ENCODE measurements at regions not wholly inside any gene's neighbourhood (a gene's known extent, or its start where the extent isn't known, plus 50 kb on each side); places are given as distances from the start of the nearest gene placed in this dataset.
"Not testable (repeated sequence)": the region's sequence is repeated elsewhere in the genome, so short reads cannot be mapped to it uniquely, and the experiment has no call there.

DNA sequence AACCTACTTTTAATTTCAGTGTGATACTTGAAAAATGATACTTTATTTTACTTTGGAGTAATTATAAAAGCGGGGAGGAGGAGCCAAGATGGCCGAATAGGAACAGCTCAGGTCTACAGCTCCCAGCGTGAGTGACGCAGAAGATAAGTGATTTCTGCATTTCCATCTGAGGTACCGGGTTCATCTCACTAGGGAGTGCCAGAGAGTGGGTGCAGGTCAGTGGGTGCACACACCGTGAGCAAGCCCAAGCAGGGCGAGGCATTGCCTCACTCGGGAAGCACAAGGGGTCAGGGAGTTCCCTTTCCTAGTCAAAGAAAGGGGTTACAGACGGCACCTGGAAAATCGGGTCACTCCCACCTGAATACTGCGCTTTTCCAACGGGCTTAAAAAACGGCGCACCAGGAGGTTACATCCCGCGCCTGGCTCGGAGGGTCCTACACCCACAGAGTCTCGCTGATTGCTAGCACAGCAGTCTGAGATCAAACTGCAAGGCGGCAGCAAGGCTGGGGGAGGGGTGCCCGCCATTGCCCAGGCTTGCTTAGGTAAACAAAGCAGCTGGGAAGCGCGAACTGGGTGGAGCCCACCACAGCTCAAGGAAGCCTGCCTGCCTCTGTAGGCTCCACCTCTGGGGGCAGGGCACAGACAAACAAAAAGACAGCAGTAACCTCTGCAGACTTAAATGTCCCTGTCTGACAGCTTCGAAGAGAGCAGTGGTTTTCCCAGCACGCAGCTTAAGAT is 640.3 kb downstream of the EPHA3 start:
- not testable (repeated sequence) for DNase-seq (ENCODE audit: low spot score)

DNA sequence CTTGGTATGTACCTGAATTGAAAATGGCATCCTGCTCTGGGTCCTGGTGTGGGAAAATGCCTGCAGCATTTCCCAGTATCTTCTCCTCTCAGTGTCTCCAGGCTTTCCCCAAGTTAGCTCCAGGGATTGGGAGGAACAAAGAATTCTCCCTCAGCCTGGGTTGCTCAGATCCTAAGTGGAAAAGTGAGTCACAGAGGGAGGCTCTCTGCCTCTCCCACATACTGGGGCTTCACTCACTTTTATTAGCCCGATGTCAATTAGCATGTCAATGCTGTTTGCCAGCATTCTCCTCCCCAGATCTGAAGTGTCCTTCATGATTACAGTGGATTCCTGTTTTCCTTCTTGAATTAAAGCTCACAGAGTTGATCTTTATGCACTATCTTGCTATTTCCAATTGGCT is 655.0 kb downstream of the EPHA3 start:
- no peak for DNase-seq (ENCODE audit: low spot score)

DNA sequence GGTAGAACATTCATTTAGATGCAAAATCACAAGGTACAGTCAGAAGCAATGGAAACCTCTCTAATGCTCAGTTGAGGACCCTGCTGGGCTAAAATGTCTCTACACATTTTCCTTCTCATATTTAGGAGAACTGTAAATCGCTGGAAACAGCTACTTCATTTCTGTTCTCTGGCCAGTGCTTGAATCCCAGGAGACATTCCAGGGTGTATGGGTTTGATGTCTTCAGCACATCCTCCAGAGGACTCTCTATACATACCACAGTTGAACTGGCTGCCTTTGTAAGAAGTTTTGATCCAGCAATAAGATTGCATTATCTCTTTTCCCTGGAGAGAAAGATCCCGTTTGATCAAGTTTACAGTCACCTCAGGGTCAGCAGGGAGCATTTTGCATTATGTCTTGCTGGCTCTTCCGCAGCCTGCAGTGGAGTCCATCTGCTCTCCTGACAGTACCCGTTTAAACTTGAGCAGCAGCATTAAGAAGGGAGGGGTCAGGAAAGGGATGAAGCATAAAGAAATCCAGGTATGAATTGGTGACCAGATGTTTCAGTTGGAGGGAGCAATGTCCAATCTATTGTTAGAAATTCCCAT is 676.0 kb downstream of the EPHA3 start:
- no peak for DNase-seq (ENCODE audit: low spot score)

DNA sequence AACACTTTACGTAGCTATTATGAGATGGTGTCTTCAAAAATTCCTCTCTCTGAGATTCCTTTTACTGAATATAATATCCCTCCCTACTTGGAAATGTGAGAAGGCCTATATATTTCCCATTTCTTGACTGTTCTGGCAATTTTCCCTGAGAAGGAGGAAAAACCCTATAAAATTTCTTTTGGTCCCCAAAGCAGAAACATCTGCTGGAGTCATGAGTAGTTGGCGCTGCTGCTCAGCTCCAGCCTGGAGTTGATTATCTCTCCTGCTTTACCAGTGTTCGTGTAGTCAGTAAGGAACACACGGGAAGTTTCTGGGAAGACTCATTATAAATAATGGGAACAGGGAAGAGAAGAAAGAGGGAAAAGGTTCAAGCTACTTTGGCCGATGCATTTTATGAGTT is 680.1 kb downstream of the EPHA3 start:
- no peak for DNase-seq (ENCODE audit: low spot score)

DNA sequence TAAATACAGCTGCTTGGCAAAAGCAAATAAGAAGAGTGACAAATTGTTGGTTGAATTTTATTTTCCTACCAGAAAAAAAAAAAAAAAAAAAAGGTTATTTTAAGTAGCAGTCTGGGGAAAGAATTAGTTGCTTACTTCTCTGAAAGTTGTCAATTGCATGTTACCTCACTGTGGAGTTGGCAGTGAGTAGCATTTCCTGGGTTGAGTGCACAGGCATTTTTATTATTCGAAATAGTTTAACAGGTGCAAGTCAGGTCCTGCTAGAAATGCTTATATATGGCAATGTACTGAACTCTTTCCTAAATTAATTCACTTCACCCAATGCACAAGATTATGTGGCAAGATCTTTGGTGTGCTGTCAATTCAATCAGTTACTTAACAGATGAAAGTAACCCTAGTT is 680.6 kb downstream of the EPHA3 start:
- no peak for DNase-seq (ENCODE audit: low spot score)

DNA sequence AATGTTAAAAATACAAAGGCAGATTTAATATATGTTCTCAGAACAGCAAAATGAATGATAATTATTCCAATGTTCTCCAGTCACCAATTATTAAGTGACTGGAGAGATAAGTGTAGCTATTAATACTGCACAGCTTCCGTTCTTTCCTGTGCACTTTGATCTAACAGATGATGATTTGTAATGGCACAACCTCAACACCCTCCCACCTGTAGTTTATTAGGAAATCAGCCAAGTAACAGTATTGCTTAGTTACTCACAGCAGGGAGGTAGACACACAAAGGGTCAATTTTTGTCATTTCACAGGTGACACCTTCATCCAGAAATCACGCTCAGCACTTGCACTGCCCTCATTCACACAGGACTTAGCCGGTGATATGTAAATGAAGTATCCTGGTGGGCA is 688.1 kb downstream of the EPHA3 start:
- DNase-seq (ENCODE audit: low spot score) = no peak

DNA sequence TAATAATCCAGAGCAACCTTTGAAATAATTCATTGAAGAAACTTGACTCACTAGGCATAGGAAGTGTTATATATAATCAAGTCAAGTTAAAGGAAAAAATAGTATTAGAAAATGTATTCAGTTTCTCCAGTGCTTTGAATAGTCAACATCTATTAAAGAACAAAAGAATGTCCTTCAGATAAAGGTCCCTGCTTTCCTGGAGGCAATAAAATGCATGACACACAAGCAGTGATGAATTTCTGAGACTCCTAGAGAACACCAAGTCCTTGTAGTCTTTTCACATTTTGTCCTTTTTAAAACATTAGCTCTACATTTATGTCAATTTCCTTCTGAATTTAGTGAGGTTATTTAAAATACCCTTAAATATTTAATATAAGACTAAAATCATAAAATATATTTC is 695.5 kb downstream of the EPHA3 start:
- DNase-seq (ENCODE audit: low spot score) = no peak

DNA sequence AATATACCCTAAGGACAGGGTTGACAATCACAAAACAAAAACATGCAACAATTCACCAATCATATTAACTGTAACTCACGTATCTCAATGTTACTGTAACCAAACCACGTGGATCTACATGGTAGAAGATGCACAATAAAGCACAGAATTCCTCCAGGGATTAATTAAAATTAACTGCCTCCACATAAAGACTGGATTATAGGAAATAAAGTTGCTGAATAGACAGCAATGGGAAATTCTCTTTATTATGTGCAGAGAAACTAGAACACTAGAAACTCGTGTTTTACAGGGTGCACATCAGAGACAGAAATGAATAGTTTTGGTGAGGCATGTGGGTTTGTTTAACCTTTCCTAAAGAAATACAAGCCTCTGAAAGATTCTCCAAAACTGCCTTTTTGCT is 696.3 kb downstream of the EPHA3 start:
- no peak for DNase-seq (ENCODE audit: low spot score)

DNA sequence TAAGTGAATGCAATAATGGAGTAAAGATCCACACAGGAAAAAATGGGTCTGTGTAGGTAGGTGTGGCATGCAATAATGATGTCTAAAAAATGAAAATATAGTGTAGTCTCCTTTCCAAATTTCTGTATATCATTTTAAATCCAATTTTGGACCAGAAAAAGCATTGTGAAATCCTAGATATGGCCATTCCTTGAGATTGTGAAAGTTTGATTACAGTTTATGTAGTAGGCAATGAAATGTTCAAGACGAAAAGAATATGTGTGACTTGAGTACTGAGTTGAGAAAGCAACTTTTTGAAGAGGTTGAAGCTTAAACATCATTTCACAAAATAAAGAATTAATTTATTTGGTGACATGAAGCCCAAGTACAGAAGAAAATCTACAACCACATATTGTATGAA is 698.7 kb downstream of the EPHA3 start:
- DNase-seq (ENCODE audit: low spot score) = no peak

DNA sequence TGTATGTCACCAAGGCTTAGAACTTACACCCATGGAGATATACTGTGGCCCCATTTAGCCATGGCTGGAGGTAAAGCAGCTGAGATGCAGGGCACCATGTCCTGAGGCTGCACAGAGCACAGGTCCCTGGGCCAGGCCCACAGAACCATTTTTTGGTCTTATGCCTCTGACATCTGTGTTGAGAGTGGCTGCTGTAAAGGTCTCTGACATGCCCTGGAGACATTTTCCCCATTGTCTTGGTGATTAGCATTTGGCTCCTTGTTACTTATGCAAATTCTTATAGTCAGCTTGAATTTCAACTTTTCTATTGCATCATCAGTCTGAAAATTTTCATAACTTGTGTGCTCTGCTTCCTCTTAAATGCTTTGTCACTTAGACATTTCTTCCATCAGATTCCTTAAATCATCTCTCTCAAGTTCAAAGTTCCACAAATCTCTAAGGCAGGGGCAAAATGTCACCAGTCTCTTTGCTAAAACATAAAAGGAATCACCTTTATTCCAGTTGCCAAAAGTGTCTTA is 701.3 kb downstream of the EPHA3 start:
- no peak for DNase-seq (ENCODE audit: low spot score)

DNA sequence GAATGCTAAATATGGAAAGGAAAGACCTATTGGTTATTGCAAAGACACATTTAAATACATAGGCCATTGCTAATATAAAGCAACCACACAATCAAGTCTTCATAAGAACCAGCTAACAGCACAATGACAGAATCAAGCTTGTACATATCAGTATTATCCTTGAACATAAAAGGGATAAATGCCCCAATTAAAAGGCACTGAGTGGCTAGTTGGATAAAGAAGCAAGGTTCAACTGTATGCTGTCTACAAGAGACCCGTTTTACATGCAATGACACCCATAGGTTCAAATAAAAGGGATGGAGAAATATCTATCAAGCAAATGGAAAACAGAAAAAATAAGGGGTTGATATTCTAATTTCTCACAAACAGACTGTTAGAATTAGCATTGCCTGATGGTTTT is 706.1 kb downstream of the EPHA3 start:
- DNase-seq (ENCODE audit: low spot score) = no peak

DNA sequence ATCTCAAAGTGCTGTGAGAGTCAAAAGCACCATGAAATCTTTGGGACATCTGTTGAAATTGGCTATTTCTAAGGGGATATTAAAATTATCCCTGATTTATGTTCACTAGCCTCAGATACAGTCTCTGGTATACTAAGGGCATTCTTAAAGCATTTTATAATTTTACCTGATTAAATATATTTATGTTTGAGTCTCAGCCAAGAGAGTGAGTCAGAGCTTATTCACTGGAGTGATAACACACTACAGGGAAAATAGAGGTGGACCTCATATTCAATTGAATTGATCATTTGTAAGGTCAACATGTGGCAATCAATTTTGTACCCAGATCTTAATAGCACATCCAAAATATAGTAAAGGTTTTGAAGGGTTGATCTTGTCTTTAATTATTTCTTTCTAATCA is 733.6 kb downstream of the EPHA3 start:
- DNase-seq (ENCODE audit: low spot score) = no peak

DNA sequence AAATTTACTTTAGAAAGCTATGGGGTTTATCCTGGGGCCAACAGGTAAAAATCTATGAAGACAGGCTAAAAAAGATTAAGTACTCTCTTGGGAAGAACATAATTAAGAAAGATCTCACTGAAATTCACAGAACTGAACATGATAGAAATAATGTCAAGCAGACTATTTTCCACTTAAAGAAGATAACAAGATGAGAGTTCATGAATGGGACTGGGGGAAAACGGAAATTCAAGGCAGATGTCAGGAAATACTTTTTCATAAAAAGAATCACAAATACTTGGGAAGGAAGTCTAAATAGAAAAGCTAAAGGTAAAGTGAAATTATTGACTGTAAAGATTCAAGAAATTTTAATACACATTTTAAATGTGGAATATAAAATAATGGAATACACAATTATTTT is 737.6 kb downstream of the EPHA3 start:
- no peak for DNase-seq (ENCODE audit: low spot score)

DNA sequence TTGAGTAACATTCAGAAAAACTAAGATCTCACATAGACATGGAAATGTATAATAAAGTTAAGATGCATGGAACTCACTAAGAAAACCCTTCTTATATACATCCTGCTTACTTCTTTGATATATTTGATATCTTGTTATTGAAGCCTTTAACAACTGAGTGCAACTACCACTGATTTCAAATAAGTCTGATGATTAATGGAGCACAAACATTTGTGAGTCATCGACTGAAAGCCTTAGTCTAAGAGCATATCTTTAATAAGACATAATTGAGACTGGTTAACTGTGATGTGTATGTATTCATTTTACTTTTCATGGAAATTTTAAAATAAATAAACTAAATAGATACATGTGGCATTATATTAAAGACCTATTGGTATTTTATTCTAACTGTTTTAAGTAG is 740.5 kb downstream of the EPHA3 start:
- no peak for DNase-seq (ENCODE audit: low spot score)

DNA sequence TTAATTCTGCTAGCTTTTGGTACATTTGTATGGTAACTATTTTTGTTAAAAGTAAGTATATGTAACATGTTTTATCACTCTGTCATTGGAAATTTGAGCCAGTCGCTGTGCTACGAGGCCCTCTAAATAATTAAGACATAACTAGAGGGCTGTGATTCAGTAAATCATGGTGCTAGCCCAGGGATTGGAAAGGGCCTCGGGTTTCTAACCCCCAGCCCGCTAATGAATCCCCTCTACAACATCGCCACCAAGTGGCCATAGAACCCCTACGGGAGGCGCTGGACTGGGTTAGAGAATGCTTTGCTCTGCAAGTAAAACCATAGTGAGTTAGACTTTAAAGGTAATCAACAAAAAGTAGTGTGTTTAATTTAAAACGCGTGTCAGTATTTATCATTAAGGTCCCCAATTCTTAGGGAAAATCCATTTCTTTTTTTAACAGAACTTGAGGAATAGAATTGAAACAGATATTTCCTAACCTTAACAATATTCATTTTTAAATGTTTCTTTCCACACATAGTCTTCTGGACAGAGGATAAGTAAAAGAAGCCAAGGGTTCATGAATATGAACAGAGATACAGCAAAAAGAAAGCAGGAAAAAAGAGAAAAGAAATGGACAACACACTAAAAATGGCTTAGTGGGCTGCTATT is 744.7 kb downstream of the EPHA3 start:
- peak; percentile 51 for DNase-seq (ENCODE audit: low spot score)

DNA sequence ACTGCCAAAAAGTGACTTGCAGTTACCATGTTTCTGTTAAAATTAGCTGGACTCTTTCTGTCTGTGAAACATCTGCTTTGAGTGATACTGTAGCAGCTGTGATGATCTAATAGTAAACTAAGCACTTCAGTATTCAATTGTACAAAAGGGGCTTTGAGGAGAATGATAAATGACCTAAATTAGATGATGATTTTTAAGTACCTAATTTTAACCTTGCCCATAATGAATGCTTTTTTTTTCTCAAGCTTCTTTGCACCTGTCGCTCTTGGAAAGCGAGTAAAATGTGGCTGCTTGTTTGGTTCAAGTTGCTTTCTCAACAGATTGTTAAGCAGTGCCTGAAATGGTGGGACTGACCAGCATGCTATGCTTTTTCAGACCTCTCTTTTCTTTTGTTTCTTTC is 752.3 kb downstream of the EPHA3 start:
- no peak for DNase-seq (ENCODE audit: low spot score)

DNA sequence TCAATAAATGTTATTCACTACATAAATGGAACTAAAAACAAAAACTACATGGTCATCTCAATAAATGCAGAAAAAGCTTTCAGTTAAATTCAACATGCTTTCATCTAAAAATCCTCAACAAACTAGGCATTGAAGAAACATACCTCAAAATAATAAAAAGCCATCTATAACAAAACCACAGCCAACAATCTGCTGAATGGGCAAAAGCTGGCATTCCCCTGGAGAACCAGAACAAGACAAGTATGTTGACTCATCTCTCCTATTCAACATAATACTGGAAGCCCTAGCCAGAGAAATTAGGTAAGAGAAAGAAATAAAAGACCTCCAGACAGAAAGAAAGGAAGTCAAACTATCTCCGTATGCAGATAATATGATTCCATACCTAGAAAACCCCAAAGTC is 759.9 kb downstream of the EPHA3 start:
- DNase-seq (ENCODE audit: low spot score) = no peak

DNA sequence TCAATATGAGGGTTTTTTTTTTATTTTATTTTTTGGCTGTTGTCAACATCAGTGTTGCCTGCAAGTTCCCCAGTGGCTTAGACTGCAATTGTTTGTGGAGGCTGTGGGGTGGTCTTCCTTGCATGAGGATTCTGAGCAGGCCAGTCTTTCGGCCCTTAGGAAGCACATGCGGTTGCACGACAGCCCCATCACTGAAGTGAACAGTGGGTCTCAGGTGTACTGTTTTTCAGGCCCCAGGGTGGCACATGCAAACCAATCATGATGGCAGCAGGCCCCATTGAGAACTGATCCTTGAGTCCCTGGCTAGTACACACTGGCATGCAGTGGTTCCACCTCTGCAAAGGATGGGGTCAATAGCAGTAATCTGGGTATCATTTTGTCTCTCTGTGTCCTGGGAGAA is 768.7 kb downstream of the EPHA3 start:
- DNase-seq (ENCODE audit: low spot score) = no peak

DNA sequence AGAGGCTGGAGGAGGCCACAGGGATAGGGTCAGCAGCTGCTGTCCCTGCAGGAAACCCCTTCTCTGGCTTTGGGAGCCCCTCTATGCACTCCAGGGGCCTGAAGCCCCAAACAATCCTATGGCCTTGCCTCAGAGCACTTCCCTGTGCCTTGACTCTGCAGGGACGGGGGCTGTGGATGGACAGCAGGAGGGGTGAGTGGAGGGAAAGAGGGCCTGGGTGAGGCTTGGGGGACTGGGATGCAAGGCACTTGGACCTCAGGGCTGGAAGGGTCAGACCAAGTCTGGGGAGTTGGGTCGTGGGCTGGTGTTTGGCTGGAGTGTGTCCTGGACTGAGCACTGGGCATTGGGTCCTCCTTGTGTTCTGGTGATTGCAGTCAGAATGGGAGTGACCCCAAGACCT is 769.8 kb downstream of the EPHA3 start:
- DNase-seq (ENCODE audit: low spot score) = no peak

DNA sequence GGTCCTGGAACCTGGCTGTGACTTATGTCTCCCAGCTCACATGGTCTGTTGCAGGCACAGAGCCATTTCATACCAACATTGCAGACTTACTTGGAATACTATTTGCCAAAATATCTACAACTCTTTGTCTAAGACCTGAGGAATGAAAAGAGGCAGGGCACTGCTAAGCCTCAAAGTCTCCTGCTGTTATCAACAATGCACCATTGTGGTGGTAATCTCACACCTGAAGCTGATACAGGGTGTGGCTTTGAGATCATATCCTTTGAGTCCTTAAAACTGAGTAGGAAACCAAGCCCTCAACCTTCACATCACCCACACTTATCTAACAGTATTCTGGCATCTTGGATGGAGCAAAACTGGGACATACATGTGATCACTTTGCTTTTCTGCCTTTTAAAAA is 782.0 kb downstream of the EPHA3 start:
- no peak for DNase-seq (ENCODE audit: low spot score)

DNA sequence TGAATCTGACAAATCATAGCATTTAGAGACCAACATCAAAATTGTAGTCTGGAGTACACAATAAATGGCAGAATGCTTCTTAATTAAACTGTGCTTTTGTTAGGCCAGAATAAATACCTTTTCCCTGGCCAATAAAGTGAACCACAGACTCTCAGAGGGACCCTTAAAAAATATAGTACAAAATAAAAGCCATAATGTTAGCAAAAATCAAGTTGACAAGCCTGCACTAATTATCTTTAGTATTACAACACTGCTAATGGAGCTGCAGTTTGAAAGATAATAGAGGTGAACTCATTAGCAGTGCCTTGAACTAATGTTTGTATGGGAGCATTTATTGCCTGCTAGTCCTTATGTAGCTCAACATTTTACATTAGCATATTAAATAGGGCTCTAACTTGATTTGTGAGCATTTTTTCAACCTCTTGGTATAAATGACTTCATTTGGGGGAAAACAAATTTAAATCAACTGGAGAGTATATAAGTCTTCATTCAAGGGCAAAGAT is 801.3 kb downstream of the EPHA3 start:
- no peak for DNase-seq (ENCODE audit: low spot score)

DNA sequence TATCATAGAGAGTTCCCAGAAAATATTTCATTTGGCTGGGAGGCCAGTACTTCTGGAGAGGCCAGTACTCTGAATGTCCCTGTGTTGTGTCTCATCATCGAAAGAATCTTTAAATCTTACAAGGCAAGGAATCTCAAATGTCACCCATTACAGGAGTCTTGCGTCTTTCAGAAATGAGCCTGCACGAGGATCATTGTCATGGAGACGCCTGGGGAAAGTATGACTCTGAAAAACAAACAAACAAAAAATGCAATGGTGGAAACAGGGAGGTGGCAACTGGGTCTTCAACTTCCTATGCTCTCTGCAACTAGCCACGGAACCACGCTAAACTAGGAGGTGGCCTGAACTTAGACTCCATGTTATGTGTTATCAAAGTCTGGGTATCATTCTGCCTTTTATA is 804.6 kb downstream of the EPHA3 start:
- DNase-seq (ENCODE audit: low spot score) = no peak

Measured in H4 (cell line).